ENCODE measurements at regions not wholly inside any gene's neighbourhood (a gene's known extent, or its start where the extent isn't known, plus 50 kb on each side); places are given as distances from the start of the nearest gene placed in this dataset.

DNA sequence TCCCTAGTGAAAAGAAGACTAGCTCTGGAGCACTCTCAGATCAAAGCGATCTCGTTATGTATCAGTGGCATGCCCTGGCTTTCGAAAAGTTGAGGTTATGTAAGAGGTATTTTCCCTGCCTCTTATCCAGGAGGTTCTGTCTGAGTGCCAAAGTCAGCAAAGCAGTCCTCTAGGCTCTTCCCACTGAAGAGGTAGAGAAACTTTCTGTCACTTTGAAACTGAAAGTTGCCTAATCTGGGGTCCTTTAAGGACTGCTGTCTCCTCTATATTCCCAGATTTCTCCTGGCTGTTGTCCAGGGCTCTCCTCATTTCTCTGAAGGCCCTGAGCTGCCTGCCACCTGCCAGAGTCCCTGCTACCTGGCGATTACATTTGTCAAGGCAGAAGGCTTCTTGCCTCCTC is 96.3 kb downstream of the B3GNT2 start:
- DNase-seq (ENCODE audit: low read depth, low spot score) = no peak
- no peak overlapping the region for H3K27ac ChIP-seq (ENCODE audit: low read length)

GRCh38 chr2:62291517-62292137 is 95.7 kb downstream of the B3GNT2 start:
- Histone ChIP-seq H3K27ac (ENCODE audit: low read length) (no peak overlapping the region), H3K4me3 (ENCODE audit: low read length) (no peak overlapping the region), H3K4me1 (ENCODE audit: control insufficient read depth, insufficient read depth, low read length) (no peaks in the 10 kb centered on the region; the same call in 1 of the 2 replicates), H3K27me3 (ENCODE audit: control insufficient read depth, insufficient read depth, low read length) (no peaks in the 10 kb centered on the region), H3K36me3 (ENCODE audit: control insufficient read depth, insufficient read depth, low read length) (no peaks in the 10 kb centered on the region), H3K9me3 (ENCODE audit: control insufficient read depth, insufficient read depth, low read length) (no peaks in the 10 kb centered on the region)
- no CpG with 5 or more reads among the region's 7 CpGs for WGBS (ENCODE audit: insufficient coverage, insufficient read length)
- no peak for DNase-seq (ENCODE audit: low read depth, low spot score)

More for the DNA sequence above, 96.3 kb downstream of the B3GNT2 start:
- Histone ChIP-seq H3K4me3 (ENCODE audit: low read length) (no peak overlapping the region), H3K36me3 (ENCODE audit: control insufficient read depth, insufficient read depth, low read length) (no peaks in the 10 kb centered on the region), H3K4me1 (ENCODE audit: control insufficient read depth, insufficient read depth, low read length) (no peaks in the 10 kb centered on the region; the same call in 1 of the 2 replicates), H3K9me3 (ENCODE audit: control insufficient read depth, insufficient read depth, low read length) (no peaks in the 10 kb centered on the region), H3K27me3 (ENCODE audit: control insufficient read depth, insufficient read depth, low read length) (no peaks in the 10 kb centered on the region)
- WGBS (ENCODE audit: insufficient coverage, insufficient read length) = no CpG with 5 or more reads among the region's 4 CpGs

GRCh38 chr2:62291052-62291451 is 95.1 kb downstream of the B3GNT2 start:
- Histone ChIP-seq H3K4me1 (ENCODE audit: control insufficient read depth, insufficient read depth, low read length) (no peaks in the 10 kb centered on the region; the same call in 1 of the 2 replicates), H3K27ac (ENCODE audit: low read length) (no peak overlapping the region), H3K27me3 (ENCODE audit: control insufficient read depth, insufficient read depth, low read length) (no peaks in the 10 kb centered on the region), H3K9me3 (ENCODE audit: control insufficient read depth, insufficient read depth, low read length) (no peaks in the 10 kb centered on the region), H3K36me3 (ENCODE audit: control insufficient read depth, insufficient read depth, low read length) (no peaks in the 10 kb centered on the region), H3K4me3 (ENCODE audit: low read length) (no peak overlapping the region)
- no peak for DNase-seq (ENCODE audit: low read depth, low spot score)
- WGBS (ENCODE audit: insufficient coverage, insufficient read length) = no CpG with 5 or more reads among the region's 1 CpG

DNA sequence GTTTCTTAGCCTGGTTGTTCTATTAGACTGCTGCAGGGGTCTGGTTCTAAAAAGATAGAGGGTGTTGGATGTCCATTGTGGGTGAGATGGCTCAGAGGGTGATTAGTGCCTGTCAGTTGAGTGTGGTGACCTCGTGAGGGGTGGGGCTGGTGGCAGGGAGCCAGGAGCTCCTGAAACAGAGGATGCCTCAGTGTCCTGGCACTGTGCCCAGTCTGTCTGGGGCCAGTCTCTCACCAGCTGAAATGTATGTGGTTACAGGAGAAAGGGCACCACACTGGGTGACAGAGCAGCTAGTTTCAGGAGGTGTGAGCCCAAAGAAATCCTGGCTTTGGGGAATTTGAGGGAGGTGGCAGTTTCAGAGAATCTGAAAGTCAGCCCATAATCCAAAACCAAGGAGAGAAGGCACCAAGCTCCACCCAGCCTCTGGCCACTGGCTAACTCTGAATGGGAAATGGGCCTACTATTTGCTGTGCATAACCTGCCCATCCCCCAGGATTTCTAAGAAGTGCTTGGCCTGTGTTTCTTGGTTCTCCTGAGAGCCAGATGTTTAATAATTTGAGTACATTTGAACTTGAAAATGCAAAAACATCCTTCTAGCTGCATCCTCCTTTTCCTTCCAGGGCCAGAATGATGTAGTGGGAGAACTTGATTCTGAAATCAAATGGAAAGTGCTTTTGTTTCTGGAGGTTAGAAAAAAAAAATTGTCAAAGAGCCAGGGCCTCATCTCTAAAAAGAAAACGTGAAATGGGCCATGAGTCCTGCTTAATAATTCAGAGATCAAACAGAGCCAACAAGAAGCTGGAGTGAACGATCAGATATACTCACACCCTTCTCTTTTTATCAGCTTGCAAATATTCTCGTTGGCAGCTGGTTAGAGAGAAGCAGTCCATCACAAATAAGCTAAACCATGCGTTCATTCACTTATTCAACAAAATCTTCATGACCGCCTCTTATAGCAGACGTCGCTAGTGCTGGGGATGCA is 92.3 kb downstream of the B3GNT2 start:
- Histone ChIP-seq H3K4me1 (ENCODE audit: control insufficient read depth, insufficient read depth, low read length) (no peaks in the 10 kb centered on the region), H3K9me3 (ENCODE audit: control insufficient read depth, insufficient read depth, low read length) (peaks cover 1% of the 10 kb centered on the region; the same call in 1 of the 2 replicates), H3K4me3 (ENCODE audit: low read length) (no peak overlapping the region), H3K36me3 (ENCODE audit: control insufficient read depth, insufficient read depth, low read length) (no peaks in the 10 kb centered on the region), H3K27ac (ENCODE audit: low read length) (no peak overlapping the region), H3K27me3 (ENCODE audit: control insufficient read depth, insufficient read depth, low read length) (no peaks in the 10 kb centered on the region)
- no CpG with 5 or more reads among the region's 8 CpGs for WGBS (ENCODE audit: insufficient coverage, insufficient read length)
- DNase-seq (ENCODE audit: low read depth, low spot score) = no peak

GRCh38 chr2:62287282-62287681 is 91.4 kb downstream of the B3GNT2 start:
- no CpG with 5 or more reads among the region's 5 CpGs for WGBS (ENCODE audit: insufficient coverage, insufficient read length)
- no peak overlapping the region for H3K4me3 ChIP-seq (ENCODE audit: low read length)
- peaks cover 1% of the 10 kb centered on the region; the same call in 1 of the 2 replicates for H3K9me3 ChIP-seq (ENCODE audit: control insufficient read depth, insufficient read depth, low read length)
- H3K27me3 ChIP-seq (ENCODE audit: control insufficient read depth, insufficient read depth, low read length) = no peaks in the 10 kb centered on the region
- H3K36me3 ChIP-seq (ENCODE audit: control insufficient read depth, insufficient read depth, low read length) = no peaks in the 10 kb centered on the region
- no peak overlapping the region for H3K27ac ChIP-seq (ENCODE audit: low read length)
- DNase-seq (ENCODE audit: low read depth, low spot score) = no peak
- no peaks in the 10 kb centered on the region for H3K4me1 ChIP-seq (ENCODE audit: control insufficient read depth, insufficient read depth, low read length)

GRCh38 chr2:62286089-62286785 is 90.3 kb downstream of the B3GNT2 start:
- whole genome bisulfite sequencing (ENCODE audit: insufficient coverage, insufficient read length) = 100% methylated on average over 1 of the region's 6 CpGs
- Histone ChIP-seq H3K4me3 (ENCODE audit: low read length) (no peak overlapping the region), H3K36me3 (ENCODE audit: control insufficient read depth, insufficient read depth, low read length) (no peaks in the 10 kb centered on the region), H3K27me3 (ENCODE audit: control insufficient read depth, insufficient read depth, low read length) (no peaks in the 10 kb centered on the region), H3K27ac (ENCODE audit: low read length) (no peak overlapping the region), H3K4me1 (ENCODE audit: control insufficient read depth, insufficient read depth, low read length) (no peaks in the 10 kb centered on the region), H3K9me3 (ENCODE audit: control insufficient read depth, insufficient read depth, low read length) (peaks cover 1% of the 10 kb centered on the region; the same call in 1 of the 2 replicates)
- no peak for DNase-seq (ENCODE audit: low read depth, low spot score)

DNA sequence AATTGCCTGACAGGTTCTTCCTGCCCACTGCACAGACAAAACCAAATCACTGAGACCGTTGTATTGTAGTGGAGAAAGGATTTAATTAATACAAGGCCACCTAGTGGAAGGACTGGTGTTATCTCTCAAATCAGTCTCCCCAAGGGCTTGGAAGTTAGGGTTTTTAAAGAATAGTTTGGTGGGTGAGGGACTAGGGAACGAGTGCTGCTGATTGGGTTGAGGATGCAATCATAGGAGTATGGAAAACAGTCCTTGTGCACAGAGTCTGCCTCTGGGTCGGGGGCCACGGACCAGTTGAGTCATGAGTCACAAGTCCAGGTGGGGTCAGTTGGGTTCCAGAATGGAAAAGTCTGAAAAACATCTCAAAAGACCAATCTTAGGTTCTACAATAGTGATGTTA is 89.1 kb downstream of the B3GNT2 start:
- Histone ChIP-seq H3K36me3 (ENCODE audit: control insufficient read depth, insufficient read depth, low read length) (no peaks in the 10 kb centered on the region), H3K27ac (ENCODE audit: low read length) (no peak overlapping the region), H3K9me3 (ENCODE audit: control insufficient read depth, insufficient read depth, low read length) (peaks cover 1% of the 10 kb centered on the region; the same call in 1 of the 2 replicates), H3K4me3 (ENCODE audit: low read length) (no peak overlapping the region), H3K4me1 (ENCODE audit: control insufficient read depth, insufficient read depth, low read length) (no peaks in the 10 kb centered on the region), H3K27me3 (ENCODE audit: control insufficient read depth, insufficient read depth, low read length) (no peaks in the 10 kb centered on the region)
- no peak for DNase-seq (ENCODE audit: low read depth, low spot score)
- WGBS (ENCODE audit: insufficient coverage, insufficient read length) = no CpG with 5 or more reads among the region's 4 CpGs

- no peaks in the 10 kb centered on the region for H3K36me3 ChIP-seq (ENCODE audit: control insufficient read depth, insufficient read depth, low read length)
- H3K27me3 ChIP-seq (ENCODE audit: control insufficient read depth, insufficient read depth, low read length) = no peaks in the 10 kb centered on the region
- no peak overlapping the region for H3K27ac ChIP-seq (ENCODE audit: low read length)
- no peak for DNase-seq (ENCODE audit: low read depth, low spot score)
- H3K4me1 ChIP-seq (ENCODE audit: control insufficient read depth, insufficient read depth, low read length) = no peaks in the 10 kb centered on the region
- no CpG with 5 or more reads among the region's 2 CpGs for WGBS (ENCODE audit: insufficient coverage, insufficient read length)
- H3K9me3 ChIP-seq (ENCODE audit: control insufficient read depth, insufficient read depth, low read length) = peaks cover 1% of the 10 kb centered on the region; the same call in 1 of the 2 replicates
- H3K4me3 ChIP-seq (ENCODE audit: low read length) = no peak overlapping the region
Measured at GRCh38 chr2:62284471-62284870, 88.6 kb downstream of the B3GNT2 start.

- H3K4me3 ChIP-seq (ENCODE audit: low read length) = no peak overlapping the region
- H3K36me3 ChIP-seq (ENCODE audit: control insufficient read depth, insufficient read depth, low read length) = no peaks in the 10 kb centered on the region
- no CpG with 5 or more reads among the region's 1 CpG for WGBS (ENCODE audit: insufficient coverage, insufficient read length)
- DNase-seq (ENCODE audit: low read depth, low spot score) = no peak
- no peaks in the 10 kb centered on the region; the same call in 1 of the 2 replicates for H3K27me3 ChIP-seq (ENCODE audit: control insufficient read depth, insufficient read depth, low read length)
- peaks cover 1% of the 10 kb centered on the region for H3K9me3 ChIP-seq (ENCODE audit: control insufficient read depth, insufficient read depth, low read length)
- H3K4me1 ChIP-seq (ENCODE audit: control insufficient read depth, insufficient read depth, low read length) = no peaks in the 10 kb centered on the region
- no peak overlapping the region for H3K27ac ChIP-seq (ENCODE audit: low read length)
Measured at GRCh38 chr2:62283147-62283546, 87.2 kb downstream of the B3GNT2 start.

DNA sequence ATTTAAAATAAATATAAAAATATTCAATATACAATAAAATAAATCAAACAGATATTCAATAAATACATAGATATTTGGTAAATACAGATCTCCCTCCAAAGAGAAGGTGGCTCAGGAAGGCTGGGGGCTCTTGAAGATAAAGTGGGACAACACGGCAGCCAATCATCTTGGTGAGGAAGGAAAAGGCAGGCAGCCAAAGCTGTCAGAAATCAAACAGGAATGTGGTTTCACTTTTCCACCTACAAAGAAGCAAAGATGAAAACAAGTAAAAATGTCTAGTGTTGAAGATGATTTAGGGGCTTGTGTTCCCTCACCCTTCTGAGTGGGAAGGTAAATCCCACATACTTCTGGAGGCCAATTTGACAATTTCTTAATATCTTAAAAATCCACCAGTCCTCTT is 85.7 kb downstream of the B3GNT2 start:
- H3K4me3 ChIP-seq (ENCODE audit: low read length) = no peak overlapping the region
- no peaks in the 10 kb centered on the region for H3K4me1 ChIP-seq (ENCODE audit: control insufficient read depth, insufficient read depth, low read length)
- H3K27ac ChIP-seq (ENCODE audit: low read length) = no peak overlapping the region
- no peaks in the 10 kb centered on the region; the same call in 1 of the 2 replicates for H3K27me3 ChIP-seq (ENCODE audit: control insufficient read depth, insufficient read depth, low read length)
- H3K36me3 ChIP-seq (ENCODE audit: control insufficient read depth, insufficient read depth, low read length) = no peaks in the 10 kb centered on the region
- peaks cover 3% of the 10 kb centered on the region for H3K9me3 ChIP-seq (ENCODE audit: control insufficient read depth, insufficient read depth, low read length)
- no CpG with 5 or more reads among the region's 1 CpG for WGBS (ENCODE audit: insufficient coverage, insufficient read length)
- DNase-seq (ENCODE audit: low read depth, low spot score) = no peak
